HG02885 (cell line): ENCODE measurements at regions not wholly inside any gene's neighbourhood (a gene's known extent, or its start where the extent isn't known, plus 50 kb on each side); places are given as distances from the start of the nearest gene placed in this dataset.
A peak's percentile ranks its signal among the peaks of the same experiment; 100 is the strongest.
"Not testable (repeated sequence)": the region's sequence is repeated elsewhere in the genome, so short reads cannot be mapped to it uniquely, and the experiment has no call there.

ENCODE experiments used
- ATAC-seq: cut with Tn5 transposase; IDR thresholded peaks from one replicate; pipeline ENCODE4 v1.9.1; 2021; ENCODE audit warnings: mild to moderate bottlenecking; ENCODE audit not compliant: unreplicated experiment, poor library complexity

DNA sequence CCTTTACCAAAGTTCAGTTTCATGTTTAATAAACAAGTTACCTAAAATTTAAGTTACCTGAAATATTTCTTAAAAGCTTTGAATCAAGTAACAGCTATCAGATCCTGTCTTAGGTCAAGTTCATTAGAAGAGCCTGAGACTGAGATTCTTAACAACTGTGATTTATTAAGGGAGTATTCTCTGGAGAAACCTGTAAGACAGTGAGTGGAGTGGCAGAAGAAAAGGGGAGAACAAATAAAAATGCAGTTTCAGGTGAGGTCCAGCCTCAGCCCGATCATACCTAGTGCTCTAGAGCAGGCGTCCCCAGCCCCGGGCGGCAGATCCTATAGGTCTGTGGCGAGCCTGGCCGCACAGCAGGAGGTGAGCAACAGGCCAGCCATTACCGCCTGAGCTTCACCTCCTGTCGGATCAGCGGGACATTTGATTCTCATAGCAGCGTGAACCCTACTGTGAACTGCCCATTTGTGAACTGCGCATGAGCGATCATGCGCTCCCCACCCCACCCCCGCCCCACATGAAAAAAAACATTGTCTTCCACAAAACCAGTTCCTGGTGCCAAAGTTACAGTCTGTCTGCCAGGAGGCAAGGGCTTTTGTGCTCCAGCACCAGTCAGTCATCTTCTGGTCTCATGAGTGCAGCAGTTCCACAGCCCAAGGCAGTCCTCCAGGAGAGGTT lies 59.2 kb upstream of the ADGRB3 start:
- ATAC-seq: no peak

DNA sequence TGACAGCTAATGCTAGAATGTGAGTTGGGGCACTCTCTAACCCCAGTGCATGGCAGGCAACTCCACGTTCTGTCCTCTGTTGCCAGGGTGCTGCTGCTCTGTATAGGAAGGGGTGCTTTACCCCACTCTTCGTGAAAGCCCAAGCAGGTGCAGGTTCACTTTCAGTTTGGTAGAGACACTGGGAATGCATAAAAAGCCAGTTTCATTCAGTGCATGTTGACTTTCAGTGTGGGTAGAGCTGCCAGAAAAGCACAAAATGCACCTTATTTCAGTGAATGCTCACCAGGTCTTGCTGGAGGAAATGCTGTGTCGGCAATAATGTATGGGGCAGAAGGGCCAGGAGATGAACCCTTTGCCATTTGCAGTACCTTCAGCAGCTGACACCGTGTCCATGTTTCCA lies 62.1 kb upstream of the ADGRB3 start:
- ATAC-seq: peak; percentile 19

DNA sequence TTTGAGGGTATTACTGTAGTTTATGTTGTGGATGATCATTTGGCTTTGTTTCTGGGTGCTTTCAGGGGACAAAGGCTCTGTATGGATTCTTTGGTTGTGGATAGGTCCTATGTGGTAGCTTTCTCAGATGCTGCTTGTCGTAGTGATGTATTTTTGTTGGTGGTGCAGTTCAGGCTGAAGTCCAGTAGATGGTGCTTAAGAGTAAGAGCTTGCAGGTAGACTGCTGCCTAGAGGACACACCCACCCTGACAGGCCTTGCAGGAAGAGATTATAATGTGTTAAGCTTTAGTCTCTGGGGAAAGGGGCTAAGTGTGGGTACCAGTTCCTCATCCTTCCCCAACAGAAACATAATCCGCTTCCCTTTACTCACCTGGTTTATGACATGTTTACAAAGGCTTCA lies 62.6 kb upstream of the ADGRB3 start:
- ATAC-seq: peak; percentile 98

DNA sequence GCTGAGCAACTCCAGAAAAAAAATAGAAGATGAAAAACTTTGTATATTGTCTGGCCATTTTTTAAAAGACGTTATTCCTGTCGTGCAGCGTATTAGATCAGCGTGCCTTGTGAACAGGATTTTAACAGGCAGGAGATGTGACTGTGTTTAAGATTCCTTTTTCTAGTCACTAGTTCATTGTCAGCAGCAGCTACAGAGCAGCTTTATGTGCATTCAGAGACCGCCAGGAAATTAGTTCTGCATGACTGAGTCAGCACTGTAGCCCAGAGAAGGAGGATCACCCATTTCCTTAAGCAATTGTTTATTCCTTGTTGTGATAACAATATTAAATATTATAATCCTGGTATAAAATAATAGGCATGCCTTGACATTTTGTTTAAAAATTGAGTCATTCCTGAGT lies 75.4 kb upstream of the ADGRB3 start:
- no peak for ATAC-seq

DNA sequence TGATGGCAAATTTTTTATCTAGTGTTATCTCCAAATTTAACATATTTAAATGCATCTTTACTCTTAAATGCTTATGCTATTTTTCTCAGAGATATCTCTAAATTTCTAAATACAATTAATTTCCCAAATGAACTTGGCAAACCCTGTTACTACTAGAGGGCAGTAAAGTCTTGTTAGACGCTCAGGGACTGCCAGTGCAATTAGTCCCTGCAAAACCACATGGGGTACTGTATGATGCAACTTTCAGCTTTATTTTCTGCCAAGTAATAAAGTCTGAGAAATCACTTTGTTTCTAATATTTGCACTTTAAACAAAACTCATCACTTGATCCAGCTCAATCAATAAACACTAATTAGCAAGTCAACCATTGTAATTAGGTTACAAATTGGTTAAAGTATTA lies 76.0 kb upstream of the ADGRB3 start:
- ATAC-seq: no peak

DNA sequence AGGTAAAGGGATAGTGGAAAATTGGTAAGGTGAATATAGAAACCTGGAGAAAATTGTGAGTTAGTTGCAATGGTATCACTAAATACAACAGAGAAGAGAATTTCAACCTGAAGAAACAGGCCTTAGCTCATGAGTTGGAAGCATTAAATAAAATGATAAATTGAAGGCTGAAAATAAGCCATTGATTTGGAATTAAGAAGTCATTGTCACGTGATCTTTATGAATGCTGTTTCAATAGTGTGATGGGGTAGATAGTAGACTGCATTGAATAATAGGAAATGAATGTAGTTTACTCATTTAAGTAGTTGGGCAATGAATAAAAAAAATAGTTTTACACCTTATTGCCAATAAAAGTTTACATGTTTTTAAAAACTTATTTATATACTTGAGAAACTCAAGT lies 88.5 kb upstream of the ADGRB3 start:
- no peak for ATAC-seq

DNA sequence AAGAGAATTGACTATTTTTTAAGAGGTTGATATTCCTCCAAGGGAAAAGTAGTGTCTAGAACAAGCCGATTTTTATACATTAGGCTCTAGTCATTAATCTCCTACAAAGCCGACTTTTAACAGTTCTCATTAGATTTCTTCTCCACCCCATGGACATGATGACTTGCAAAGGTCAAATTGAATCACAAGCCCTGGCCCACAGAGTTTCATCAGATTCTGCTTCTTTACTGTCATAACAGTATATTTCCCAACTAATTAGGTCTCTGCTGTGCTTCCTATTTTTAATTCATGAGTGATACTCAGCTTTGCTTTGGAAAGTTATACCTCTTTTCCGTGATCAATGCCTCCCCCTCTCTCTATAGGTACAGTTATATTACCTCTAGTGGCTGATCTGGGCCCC lies 90.6 kb upstream of the ADGRB3 start:
- ATAC-seq: no peak

DNA sequence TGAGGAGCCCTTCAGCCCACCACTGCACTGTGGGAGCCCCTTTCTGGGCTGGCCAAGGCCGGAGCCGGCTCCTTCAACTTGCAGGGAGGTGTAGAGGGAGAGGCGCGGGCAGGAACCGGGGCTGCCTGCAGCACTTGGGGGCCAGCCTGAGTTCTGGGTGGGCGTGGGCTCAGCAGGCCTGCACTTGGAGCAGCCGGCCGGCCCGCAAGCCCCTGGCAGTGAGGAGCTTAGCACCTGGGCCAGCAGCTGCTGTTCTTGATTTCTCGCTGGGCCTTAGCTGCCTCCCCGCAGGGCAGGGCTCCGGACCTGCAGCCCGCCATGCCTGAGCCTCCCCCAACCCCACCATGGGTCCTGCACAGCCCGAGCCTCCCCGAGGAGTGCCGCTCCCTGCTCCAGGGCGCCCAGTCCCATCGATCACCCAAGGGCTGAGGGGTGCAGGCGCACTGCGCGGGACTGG lies 101.7 kb upstream of the ADGRB3 start:
- no peak for ATAC-seq

DNA sequence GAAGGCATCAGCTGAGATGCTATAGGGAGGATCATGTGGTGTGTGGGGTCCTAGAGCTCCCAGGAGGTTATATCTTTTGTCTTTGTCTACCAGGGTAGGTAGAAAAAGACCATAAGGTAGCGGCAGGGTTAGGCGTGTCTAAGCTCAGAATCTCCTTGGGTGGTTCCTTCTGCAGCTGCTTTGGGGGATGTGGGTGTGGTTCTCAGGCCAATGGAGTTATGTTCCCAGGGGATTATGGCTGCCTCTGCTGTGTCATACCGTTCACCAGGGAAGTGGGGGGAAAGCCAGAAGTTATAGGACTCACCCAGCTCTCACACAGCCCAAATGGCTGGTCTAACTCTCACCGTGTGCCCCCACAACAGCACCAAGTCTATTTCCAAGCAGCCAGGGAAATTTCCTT lies 107.4 kb upstream of the ADGRB3 start:
- no peak for ATAC-seq

DNA sequence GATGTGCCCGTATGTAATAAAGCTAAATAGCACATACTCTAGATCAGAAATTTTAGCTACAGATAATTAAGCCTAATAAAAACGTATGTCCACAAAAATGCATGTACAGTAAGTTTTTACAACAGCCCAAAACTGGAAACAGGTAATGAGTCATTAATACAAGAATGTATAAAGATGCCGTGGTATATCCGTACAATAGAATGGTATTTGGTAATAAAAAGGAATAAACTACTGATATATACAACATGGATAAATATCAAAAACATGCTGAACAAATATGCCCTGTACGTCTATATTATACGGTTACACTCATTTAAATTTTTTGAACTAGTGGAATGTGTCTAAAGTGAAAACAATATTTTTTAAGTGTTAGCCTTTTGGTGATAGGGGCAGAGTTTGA lies 128.2 kb upstream of the ADGRB3 start:
- no peak for ATAC-seq

DNA sequence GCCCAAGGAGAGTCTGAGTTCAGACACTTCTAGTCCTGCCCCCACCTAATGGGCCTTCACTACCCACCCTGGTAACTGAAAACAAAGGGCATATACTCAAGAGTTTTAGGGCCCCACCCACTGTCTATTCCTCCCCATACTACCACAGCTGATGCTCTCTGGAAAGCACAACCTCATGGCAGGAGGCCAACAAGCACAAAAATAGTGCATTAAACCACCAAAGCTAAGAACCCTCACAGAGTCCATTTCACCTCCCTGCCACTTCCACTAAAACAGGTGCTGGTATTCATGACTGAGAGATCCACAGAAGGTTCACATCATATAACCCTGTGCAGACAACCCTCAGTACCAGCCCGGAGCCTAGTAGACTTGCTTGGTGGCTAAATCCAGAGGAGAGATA lies 132.1 kb upstream of the ADGRB3 start:
- no peak for ATAC-seq

DNA sequence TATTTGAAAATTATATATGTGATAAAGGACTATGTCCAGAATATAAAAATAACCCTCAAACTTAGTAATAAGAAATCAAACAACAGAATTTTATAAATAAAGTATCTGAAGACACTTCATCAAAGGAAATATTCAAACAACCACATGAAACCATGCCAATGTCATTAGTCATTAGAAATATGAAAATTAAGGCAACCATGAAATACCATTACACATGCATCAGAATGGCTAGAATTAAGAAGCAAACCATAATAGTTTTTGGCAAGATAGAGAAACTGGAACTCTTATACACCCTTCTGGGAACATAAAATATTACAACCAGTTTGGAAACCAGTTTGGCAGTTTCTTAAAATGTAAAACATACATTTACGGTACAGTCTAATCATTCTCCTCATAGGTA lies 137.2 kb upstream of the ADGRB3 start:
- no peak for ATAC-seq

DNA sequence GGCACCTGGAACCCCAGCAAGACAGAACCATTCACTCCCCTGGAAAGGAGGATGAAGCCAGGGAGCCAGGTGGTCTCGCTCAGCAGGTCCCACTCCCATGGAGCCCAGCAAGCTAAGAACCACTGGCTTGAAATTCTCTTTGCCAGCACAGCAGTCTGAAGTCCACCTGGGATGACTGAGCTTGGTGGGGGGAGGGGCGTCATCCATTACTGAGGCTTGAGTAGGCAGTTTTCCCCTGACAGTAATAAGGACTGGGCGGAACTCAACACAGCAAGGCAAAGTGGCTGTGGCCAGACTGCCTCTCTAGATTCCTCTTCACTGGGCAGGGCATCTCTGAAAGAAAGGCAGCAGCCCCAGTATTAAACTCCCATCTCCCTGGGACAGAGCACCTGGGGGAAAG lies 140.2 kb upstream of the ADGRB3 start:
- not testable (repeated sequence) for ATAC-seq

DNA sequence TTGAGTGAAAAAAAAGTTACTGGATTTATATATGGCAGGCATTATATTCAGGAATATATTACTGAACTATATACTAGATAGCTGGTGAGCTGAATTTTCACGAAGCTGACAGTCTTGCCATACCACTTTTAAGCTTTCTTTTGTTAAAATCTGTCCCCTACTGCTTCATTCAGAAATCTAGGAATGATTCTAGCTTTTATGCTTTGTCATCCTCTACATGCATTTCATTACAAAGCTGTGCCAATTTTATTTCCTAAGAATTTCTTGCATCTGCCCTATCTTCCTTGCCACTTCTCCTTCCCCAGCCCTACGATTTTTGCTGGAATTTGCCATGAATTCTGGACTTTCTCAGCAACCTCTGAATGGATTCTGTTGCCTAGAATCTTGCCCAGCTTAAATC lies 158.5 kb upstream of the ADGRB3 start:
- ATAC-seq: no peak

DNA sequence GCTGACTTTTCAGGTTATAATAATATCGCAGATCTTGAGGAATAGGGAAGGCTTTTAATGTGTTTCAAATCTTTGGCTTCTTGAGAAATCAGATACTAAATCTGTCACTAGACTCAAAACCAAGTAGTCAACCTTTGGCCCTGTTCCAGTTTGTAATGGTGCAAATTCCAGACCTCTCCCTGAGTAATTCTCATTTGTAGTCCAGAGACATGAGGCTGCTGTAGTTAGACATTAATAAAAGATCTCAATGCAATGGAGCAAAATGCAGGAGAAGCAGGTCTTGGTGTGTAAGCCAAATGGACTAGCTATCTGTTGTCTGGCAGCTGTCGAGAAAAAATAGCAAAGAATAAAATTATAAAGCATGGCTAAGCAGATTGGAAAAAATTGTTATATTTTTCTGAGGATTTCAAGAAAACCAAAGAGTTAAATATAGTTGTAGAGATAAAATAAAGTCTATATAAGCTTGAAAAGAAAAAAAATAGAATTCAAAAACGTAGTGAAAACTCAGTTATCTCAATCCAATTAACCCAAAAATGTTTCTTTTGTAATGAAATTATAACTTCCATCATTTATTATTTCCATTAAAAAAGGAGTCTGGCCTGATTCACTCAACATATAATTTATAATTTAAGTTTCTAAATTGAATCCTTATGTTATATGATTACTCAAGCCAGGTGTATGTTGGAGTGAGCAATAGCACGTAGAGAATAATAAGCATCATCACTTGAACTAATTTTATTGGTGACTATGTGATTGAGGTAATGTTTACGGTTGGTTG lies 161.5 kb upstream of the ADGRB3 start:
- no peak for ATAC-seq

DNA sequence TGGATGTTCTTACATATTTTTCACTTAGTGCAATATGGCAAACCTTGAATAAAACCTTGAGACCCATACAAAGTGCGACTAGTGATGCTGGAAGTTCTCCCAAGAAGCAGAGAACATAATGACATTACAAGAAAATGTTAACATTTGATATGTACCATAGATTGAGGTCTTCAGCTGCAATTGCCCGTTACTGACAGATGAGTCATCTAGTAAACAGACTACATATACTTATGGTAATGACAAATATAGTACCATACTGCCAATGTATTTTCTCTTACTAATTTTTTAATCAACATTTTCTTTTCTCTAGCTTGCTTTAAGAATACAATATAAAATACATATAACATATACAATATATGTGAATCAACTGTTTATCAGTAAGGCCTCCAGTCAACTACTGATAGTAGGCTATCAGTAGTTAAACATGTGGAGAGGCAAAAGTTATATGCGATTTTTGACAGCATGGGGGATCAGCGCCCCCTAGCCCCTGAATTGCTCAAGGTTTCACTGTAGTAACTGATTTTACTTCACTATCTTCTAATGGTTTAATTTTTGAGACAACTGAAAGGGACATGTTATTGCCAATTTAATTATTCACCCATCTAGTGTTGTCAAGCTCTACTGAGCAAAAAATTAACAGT lies 166.7 kb upstream of the ADGRB3 start:
- ATAC-seq: no peak

DNA sequence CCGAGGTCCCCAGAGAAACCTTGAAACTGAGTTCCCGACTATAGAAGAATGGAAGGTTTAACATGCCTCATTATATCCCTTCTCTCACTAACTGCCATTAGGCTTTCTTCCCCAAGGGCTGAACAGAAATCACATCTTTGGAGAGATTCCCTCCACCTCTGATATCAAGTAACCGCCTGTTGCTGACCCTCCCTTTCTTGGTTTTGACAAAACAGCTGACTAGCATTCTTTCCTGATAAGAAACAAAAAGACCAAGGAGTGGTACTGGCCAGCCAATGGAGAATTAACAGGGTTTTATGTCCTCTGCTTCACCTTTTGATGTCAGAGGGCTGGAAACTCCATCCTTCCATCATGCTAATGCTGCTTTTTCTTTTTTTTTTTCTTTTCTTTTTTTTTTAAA lies 176.6 kb upstream of the ADGRB3 start:
- ATAC-seq: no peak

DNA sequence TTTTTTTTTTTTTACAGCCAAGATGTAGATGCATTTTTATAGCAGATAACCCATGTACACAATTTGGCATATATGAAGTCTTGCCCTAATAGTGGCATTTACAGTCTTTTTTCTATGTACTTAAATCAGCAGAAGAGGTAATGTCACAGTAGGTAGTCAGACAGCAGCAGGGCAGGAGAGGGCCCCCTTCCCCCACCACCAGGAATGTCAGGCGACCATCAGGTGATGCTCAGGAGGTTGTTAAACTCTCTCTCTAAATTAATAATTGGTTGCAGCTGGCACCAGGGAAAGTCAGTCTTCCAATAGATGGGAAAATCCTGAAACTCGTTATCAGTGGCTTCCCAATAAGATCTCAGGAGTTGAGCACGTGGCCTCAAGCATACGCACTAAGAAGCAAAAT lies 188.0 kb upstream of the ADGRB3 start:
- no peak for ATAC-seq

DNA sequence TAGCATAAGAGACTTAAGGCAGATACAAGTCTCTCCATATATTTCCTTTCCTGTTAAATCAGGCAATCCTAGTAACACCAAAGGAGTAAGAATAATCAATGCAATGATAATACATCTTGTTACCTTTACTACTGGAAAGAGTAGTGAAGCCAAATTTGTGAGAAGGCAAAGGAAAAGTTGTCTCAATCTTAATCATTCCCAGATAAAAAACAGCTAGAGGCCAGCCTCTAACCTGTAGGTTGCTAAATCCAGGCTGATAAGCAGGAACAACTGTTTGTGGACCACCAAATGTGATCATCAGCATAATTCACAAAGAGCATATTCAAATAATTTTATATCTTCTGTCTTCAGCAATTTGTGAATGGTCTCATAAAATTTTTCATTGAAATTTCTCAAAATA lies 189.2 kb upstream of the ADGRB3 start:
- ATAC-seq: no peak

DNA sequence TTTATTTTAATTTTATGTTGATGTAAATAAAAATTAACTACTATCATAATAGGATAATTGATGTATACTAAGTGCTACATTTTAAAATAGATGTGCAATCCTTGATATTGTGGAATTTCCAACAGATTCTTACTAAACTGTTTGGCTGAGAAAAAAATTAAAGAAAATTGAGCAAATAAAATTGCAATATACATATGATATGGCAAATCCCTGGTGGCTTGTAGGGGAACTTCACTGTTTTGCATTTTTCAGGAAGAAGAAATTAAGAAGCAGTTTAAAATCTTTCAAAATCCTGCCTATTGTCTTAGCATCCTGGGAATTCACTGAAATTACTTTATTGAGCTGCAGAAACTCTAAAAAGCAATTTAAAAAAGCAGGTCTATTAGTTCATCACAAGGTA lies 191.4 kb upstream of the ADGRB3 start:
- ATAC-seq: no peak

DNA sequence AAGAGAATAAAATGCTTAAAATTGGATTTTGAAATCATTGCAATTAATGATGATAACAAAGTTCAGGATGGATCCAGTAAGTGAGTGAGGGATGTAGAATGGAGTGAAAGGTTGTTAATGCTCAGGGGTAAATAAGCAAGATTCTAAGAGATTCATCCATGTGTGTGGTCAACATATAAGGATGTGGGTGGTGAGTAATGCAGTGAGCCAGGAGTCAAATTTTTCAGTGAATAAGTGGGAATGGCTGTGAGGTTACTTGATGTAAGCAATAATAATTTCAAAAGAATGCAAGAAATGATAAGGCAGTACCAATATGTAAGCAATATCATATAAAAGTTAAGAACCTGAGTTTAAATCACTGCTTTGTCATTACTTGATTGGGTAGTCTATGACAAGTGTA lies 207.5 kb upstream of the ADGRB3 start:
- ATAC-seq: no peak

DNA sequence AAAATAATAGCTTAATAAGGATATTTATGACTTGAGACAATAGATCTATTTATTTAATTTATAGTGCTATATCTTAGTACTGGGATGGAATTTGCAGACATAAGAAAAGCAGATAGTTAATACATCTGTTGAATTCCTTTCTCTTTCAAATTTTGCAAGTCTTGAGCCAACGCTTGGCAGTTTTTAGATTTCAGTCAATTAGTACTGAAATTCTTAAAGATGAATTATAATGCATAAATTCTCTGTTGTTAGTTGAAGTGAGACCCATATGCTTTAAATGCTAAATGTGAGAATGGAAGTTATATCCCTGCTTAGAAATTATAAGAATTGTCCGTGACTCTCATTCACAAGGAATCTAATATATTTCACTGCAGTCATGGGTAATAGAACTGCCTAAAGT lies 225.1 kb upstream of the ADGRB3 start:
- ATAC-seq: no peak
